Loucy (cell line): ENCODE measurements at regions not wholly inside any gene's neighbourhood (a gene's known extent, or its start where the extent isn't known, plus 50 kb on each side); places are given as distances from the start of the nearest gene placed in this dataset.

Experiments
- H2AFZ ChIP-seq: fragments of 200-600 bp; sonication (generic); 2 replicates; pipeline ENCODE4 v1.6.0; 2016; ENCODE audit warnings: antibody characterized with exemption, mild to moderate bottlenecking, low read length, moderate library complexity
- H3F3A ChIP-seq: fragments of 200-600 bp; 2 replicates; pipeline ENCODE4 v1.6.0; 2016; ENCODE audit warnings: antibody characterized with exemption, low read depth, mild to moderate bottlenecking
- H3K27me3 ChIP-seq: fragments of 200-600 bp; sonication (generic); 2 replicates; pipeline ENCODE4 v1.6.1; 2014; ENCODE audit warnings: low read length, mild to moderate bottlenecking; ENCODE audit not compliant: insufficient read depth, poor library complexity, severe bottlenecking
- H3K36me3 ChIP-seq: fragments of 200-600 bp; sonication (generic); 2 replicates; pipeline ENCODE4 v1.6.1; 2016; ENCODE audit warnings: low read length; ENCODE audit not compliant: insufficient read depth
- H3K4me1 ChIP-seq: fragments of 200-600 bp; sonication (generic); 2 replicates; pipeline ENCODE4 v1.5.1; 2014; ENCODE audit warnings: low read length, mild to moderate bottlenecking; ENCODE audit not compliant: insufficient read depth, poor library complexity, severe bottlenecking
- H3K4me2 ChIP-seq: fragments of 200-600 bp; sonication (generic); 2 replicates; pipeline ENCODE4 v1.6.0; 2014; ENCODE audit warnings: antibody characterized with exemption, low read length, low read depth, mild to moderate bottlenecking; ENCODE audit not compliant: poor library complexity, severe bottlenecking
- H3K4me3 ChIP-seq: fragments of 200-600 bp; sonication (generic); 2 replicates; pipeline ENCODE4 v1.5.1; 2014; ENCODE audit warnings: low read length, mild to moderate bottlenecking, mixed read lengths; ENCODE audit not compliant: poor library complexity, severe bottlenecking
- H3K79me2 ChIP-seq: fragments of 200-600 bp; sonication (generic); 2 replicates; pipeline ENCODE4 v1.6.1; 2014; ENCODE audit warnings: low read length; ENCODE audit not compliant: insufficient read depth
- H3K9ac ChIP-seq: fragments of 200-600 bp; sonication (generic); 2 replicates; pipeline ENCODE4 v1.6.0; 2014; ENCODE audit warnings: mild to moderate bottlenecking, low read depth, low read length, moderate library complexity; ENCODE audit not compliant: poor library complexity, severe bottlenecking
- H3K9me2 ChIP-seq: fragments of 200-600 bp; sonication (generic); replicated peaks from 2 replicates; pipeline ENCODE4 v1.6.1; 2016; ENCODE audit warnings: low read depth, low read length, mixed read lengths
- H3K9me3 ChIP-seq: fragments of 200-600 bp; sonication (generic); 2 replicates; pipeline ENCODE4 v1.6.1; 2014; ENCODE audit warnings: mild to moderate bottlenecking, antibody characterized with exemption, low read length, low read depth; ENCODE audit not compliant: insufficient read depth
- H4K20me1 ChIP-seq: fragments of 200-600 bp; sonication (generic); 2 replicates; pipeline ENCODE4 v1.6.0; 2014; ENCODE audit warnings: antibody characterized with exemption, low read length, mild to moderate bottlenecking; ENCODE audit not compliant: insufficient read depth, poor library complexity, severe bottlenecking
- EZH2phosphoT487 ChIP-seq: fragments of 200-600 bp; IDR thresholded peaks from 2 replicates; pipeline ENCODE4 v1.6.1; 2018; ENCODE audit warnings: antibody characterized with exemption, mild to moderate bottlenecking, moderate library complexity, borderline replicate concordance
- TF ChIP-seq, protein P1 (sequence below): fragments of 200-600 bp; sonication (generic); conservative IDR thresholded peaks from 2 replicates; pipeline ENCODE4 v1.5.1; 2014; ENCODE audit warnings: mild to moderate bottlenecking, antibody characterized with exemption, low read length

DNA sequence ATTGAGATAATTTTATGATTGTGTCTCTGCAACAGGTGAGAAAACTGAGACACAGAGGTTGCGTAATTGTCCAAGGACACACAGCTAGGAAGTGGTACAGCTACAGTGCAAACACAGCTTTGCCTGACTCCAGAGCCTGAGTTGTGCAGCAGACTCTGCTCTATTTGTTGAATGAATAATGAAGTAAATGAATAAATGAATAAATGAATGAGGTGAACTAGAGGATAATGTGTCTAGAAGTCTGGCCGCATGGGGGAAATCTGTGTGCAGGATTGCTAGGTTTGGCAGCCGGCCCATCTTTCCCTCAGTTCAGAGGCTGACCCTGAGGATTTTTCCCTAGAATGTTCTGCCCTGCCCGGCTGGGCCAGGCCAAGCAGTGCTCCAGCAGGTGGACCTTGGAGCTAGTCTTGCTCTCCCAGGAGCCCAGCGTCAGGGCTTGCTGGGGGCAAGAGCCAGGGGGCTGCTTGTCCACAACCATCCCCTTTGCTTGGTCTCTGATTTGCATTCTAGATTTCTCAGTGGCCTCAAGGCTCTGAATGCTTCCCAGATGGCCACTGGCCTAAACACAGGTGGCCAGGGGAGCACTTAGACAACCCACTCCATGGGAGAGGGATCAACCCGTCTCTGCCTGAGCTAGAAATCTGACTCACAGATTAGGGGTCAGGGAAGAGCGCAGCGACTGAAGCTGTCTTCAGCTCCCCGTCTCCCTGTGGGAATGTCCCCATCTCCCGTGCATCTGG lies 225.2 kb downstream of the C12orf75 start:
- Histone ChIP-seq H3F3A (no peaks in the 10 kb centered on the region), H2AFZ (no peak overlapping the region), H3K4me2 (no peak overlapping the region)

DNA sequence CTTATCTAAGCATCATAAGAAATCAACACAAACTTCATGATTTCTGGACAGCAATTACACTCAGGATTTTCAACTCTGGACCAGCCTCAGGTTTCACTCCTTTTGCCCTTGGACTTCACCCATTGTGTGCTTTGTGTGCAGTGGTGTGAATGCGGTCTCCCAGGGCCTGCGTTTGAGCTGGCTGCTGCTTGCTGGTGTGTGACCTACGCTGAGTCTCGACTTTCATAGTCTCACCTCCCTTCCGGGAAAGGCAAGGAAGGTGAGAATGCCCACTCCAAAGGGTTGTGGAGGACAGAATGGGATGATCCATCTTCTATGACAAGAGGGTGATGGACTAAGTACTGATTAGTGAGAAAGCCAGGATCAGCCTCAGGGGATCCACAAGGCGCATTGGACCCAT lies 228.8 kb downstream of the C12orf75 start:
- H3K4me1 ChIP-seq = no peaks in the 10 kb centered on the region

More for the DNA sequence above, 225.2 kb downstream of the C12orf75 start:
- no peaks in the 10 kb centered on the region for H3K4me1 ChIP-seq
- H3K4me3 ChIP-seq = no peak overlapping the region
- H3K9me3 ChIP-seq = no peaks in the 10 kb centered on the region
- no peaks in the 10 kb centered on the region for H4K20me1 ChIP-seq
- H3K79me2 ChIP-seq = no peaks in the 10 kb centered on the region
- H3K36me3 ChIP-seq = no peaks in the 10 kb centered on the region
- no peaks in the 10 kb centered on the region for H3K9me2 ChIP-seq
- H3K9ac ChIP-seq = no peak overlapping the region
- no peak for TF ChIP-seq EZH2phosphoT487
- TF ChIP-seq, protein P1, sequence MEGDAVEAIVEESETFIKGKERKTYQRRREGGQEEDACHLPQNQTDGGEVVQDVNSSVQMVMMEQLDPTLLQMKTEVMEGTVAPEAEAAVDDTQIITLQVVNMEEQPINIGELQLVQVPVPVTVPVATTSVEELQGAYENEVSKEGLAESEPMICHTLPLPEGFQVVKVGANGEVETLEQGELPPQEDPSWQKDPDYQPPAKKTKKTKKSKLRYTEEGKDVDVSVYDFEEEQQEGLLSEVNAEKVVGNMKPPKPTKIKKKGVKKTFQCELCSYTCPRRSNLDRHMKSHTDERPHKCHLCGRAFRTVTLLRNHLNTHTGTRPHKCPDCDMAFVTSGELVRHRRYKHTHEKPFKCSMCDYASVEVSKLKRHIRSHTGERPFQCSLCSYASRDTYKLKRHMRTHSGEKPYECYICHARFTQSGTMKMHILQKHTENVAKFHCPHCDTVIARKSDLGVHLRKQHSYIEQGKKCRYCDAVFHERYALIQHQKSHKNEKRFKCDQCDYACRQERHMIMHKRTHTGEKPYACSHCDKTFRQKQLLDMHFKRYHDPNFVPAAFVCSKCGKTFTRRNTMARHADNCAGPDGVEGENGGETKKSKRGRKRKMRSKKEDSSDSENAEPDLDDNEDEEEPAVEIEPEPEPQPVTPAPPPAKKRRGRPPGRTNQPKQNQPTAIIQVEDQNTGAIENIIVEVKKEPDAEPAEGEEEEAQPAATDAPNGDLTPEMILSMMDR = no peak
- no peaks in the 10 kb centered on the region for H3K27me3 ChIP-seq

DNA sequence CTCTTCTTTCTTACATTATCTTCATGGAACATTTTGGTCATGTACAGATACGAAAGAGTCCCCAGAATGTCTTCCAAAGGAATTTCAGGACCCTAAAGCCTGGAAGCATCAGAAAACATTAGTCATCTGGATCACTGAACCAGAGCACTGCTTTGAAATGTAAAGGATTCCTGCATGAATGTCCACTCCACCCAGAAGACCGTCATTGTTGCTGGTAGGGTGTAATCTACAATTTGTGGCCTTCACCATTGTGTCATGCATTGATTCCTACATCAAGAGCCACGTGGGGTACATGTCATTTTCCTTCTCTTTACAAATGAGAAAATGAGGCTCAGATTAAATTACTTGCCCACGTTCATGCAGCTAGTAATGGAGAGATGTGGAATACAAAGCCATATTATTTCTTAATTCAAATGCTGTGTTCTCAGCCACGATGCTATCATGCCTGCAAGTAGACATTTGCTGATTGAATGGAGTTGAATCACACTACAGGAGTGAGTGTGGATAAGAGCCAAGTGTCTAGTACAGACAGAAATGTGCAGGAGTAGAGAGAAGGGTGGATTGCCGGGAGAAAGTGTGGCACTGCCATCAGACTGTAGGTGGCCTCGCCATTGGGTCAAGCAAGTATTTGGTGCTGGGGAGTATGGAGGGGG lies 231.2 kb downstream of the C12orf75 start:
- H3K9ac ChIP-seq = no peak overlapping the region
- H3K79me2 ChIP-seq = no peaks in the 10 kb centered on the region
- no peaks in the 10 kb centered on the region for H3K4me1 ChIP-seq
- no peak overlapping the region for H3K4me3 ChIP-seq
- H4K20me1 ChIP-seq = no peaks in the 10 kb centered on the region
- H3K4me2 ChIP-seq = no peak overlapping the region
- no peaks in the 10 kb centered on the region for H3K27me3 ChIP-seq
- TF ChIP-seq, protein P1 = no peak
- TF ChIP-seq EZH2phosphoT487 = no peak
- no peak overlapping the region for H2AFZ ChIP-seq
- H3K36me3 ChIP-seq = no peaks in the 10 kb centered on the region
- no peaks in the 10 kb centered on the region for H3K9me2 ChIP-seq
- H3F3A ChIP-seq = no peaks in the 10 kb centered on the region
- H3K9me3 ChIP-seq = no peaks in the 10 kb centered on the region

More for the DNA sequence above, 228.8 kb downstream of the C12orf75 start:
- Histone ChIP-seq H3K4me2 (no peak overlapping the region), H3K79me2 (no peaks in the 10 kb centered on the region), H3K9me2 (no peaks in the 10 kb centered on the region), H4K20me1 (no peaks in the 10 kb centered on the region), H3K4me3 (no peak overlapping the region), H3K27me3 (no peaks in the 10 kb centered on the region), H3K36me3 (no peaks in the 10 kb centered on the region), H2AFZ (no peak overlapping the region), H3K9me3 (no peaks in the 10 kb centered on the region), H3K9ac (no peak overlapping the region), H3F3A (no peaks in the 10 kb centered on the region)
- TF ChIP-seq, protein P1 = no peak
- TF ChIP-seq EZH2phosphoT487 = no peak
